SK-N-MC (cell line): ENCODE measurements at regions not wholly inside any gene's neighbourhood (a gene's known extent, or its start where the extent isn't known, plus 50 kb on each side); places are given as distances from the start of the nearest gene placed in this dataset.

ENCODE experiments used
- EZH2 ChIP-seq: fragments of 200-600 bp; sonication (generic); IDR thresholded peaks from one replicate; pipeline ENCODE4 v1.6.1; 2017; ENCODE audit warnings: antibody characterized with exemption
- FOXP2 ChIP-seq: optimal IDR thresholded peaks from 2 replicates; pipeline ENCODE3; 2011; ENCODE audit warnings: mild to moderate bottlenecking, moderate library complexity; ENCODE audit not compliant: insufficient read depth; ENCODE audit errors: extremely low read length, control extremely low read depth
- POLR2AphosphoS5 ChIP-seq: IDR thresholded peaks from 2 replicates; pipeline ENCODE4 v1.6.1; 2012; ENCODE audit warnings: mild to moderate bottlenecking, low read depth, low read length, borderline replicate concordance

- no peak for TF ChIP-seq POLR2AphosphoS5
- no peak for TF ChIP-seq EZH2
- no peak for TF ChIP-seq FOXP2
Measured at GRCh38 chr13:59230484-59231264, 933.1 kb downstream of the DIAPH3 start.
